Upper lobe of left lung (tissue), 6 donors: ENCODE measurements at regions not wholly inside any gene's neighbourhood (a gene's known extent, or its start where the extent isn't known, plus 50 kb on each side); places are given as distances from the start of the nearest gene placed in this dataset.
A peak's percentile ranks its signal among the peaks of the same experiment; 100 is the strongest.

Experiments used
- ATAC-seq, 2 donors: fragments of 200-7000 bp; cut with Tn5 transposase; one replicate each; pipeline ENCODE4 v1.9.1; 2022; ENCODE audit warnings: mild to moderate bottlenecking in 2 of 2, moderate library complexity in 2 of 2; ENCODE audit not compliant: low FRiP score in 2 of 2
- DNase-seq, 2 donors: peaks; one replicate each; pipeline ENCODE4 v3.0.0-alpha.2; 2019 to 2020
- H3K27ac ChIP-seq, 4 donors: fragments of 200-600 bp; sonication (generic); one replicate each; pipeline ENCODE4 v1.5.1; 2016 to 2019
- H3K27me3 ChIP-seq, 4 donors: fragments of 200-600 bp; sonication (generic); one replicate each; pipeline ENCODE4 v1.5.1; 2017 to 2019
- H3K36me3 ChIP-seq, 4 donors: fragments of 200-600 bp; sonication (generic); one replicate each; pipeline ENCODE4 v1.5.1; 2016 to 2019
- H3K4me1 ChIP-seq, 4 donors: fragments of 200-600 bp; sonication (generic); one replicate each; pipeline ENCODE4 v1.5.1; 2018 to 2019
- H3K4me3 ChIP-seq, 4 donors: fragments of 200-600 bp; sonication (generic); one replicate each; pipeline ENCODE4 v1.5.1; 2017 to 2019; ENCODE audit warnings: mild to moderate bottlenecking in 2 of 4, moderate library complexity in 1 of 4
- H3K9me3 ChIP-seq, 4 donors: fragments of 200-600 bp; sonication (generic); one replicate each; pipeline ENCODE4 v1.5.1; 2018 to 2019
- EP300 ChIP-seq, 4 donors: sonication (generic); formaldehyde crosslinking; IDR thresholded peaks; one replicate each; pipeline ENCODE4 v1.5.1; 2017; ENCODE audit warnings: antibody characterized with exemption in 4 of 4, control low read depth in 2 of 4
- POLR2A ChIP-seq, 4 donors: fragments of 450-650 bp; IDR thresholded peaks; one replicate each; pipeline ENCODE4 v1.5.1; 2016 to 2017; ENCODE audit warnings: antibody characterized with exemption in 4 of 4, mild to moderate bottlenecking in 2 of 4
- POLR2AphosphoS5 ChIP-seq, 2 donors: sonication (generic); formaldehyde crosslinking; IDR thresholded peaks; one replicate each; pipeline ENCODE4 v1.5.1; 2017; ENCODE audit warnings: antibody characterized with exemption in 2 of 2
- WGBS, 2 donors: methylation state at CpG; one replicate each; pipeline ENCODE4 v1.1.5; 2017 to 2018; 5-methylcytosine and 5-hydroxymethylcytosine counted together
- TF ChIP-seq, protein P1 (sequence below), 6 experiments: fragments of 450-650 bp in 4 of 6; fragments of 200-600 bp in 2 of 6; sonication (generic) in 2 of 6; IDR thresholded peaks; one replicate each; pipeline ENCODE4 v1.5.1; 2016 to 2019; ENCODE audit warnings: antibody characterized with exemption in 6 of 6
- donor health status: DM: no; HTN: no; CAD: no; lungs with moderate emphysema.
- donor health status: DM: no; HTN: yes; CAD: no; lungs with severe emphysema.

DNA sequence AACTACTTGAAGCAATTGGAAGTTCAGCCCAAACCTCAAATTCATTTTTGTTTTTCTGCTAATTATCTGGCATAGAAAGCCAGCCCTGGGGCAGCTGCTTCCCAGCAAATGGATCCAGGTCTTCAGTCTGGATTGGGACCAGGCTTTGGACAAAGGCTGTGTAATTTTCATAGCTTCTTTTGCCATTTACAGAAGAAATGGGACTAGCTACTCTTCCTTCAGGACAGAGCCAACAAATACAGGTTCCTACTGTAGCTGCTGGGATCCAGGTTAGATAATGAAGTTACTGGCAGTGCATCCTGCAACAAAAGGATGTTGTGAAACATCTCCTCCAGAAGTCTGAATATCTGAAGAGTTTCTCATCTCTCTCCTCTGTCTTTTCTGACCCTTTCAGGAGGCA lies 171.5 kb upstream of the CAMK1G start:
- Histone ChIP-seq H3K27me3 (no peaks in the 10 kb centered on the region), H3K36me3 (no peaks in the 10 kb centered on the region), H3K9me3 (no peaks in the 10 kb centered on the region), H3K4me3 (no peak overlapping the region), H3K27ac (no peak overlapping the region), H3K4me1 (no peaks in the 10 kb centered on the region)
- TF ChIP-seq POLR2AphosphoS5 (IDR thresholded peaks at IDR 0.05) (no peak), EP300 (IDR thresholded peaks at IDR 0.05) (no peak), POLR2A (IDR thresholded peaks at IDR 0.05) (no peak)
- TF ChIP-seq, protein P1, sequence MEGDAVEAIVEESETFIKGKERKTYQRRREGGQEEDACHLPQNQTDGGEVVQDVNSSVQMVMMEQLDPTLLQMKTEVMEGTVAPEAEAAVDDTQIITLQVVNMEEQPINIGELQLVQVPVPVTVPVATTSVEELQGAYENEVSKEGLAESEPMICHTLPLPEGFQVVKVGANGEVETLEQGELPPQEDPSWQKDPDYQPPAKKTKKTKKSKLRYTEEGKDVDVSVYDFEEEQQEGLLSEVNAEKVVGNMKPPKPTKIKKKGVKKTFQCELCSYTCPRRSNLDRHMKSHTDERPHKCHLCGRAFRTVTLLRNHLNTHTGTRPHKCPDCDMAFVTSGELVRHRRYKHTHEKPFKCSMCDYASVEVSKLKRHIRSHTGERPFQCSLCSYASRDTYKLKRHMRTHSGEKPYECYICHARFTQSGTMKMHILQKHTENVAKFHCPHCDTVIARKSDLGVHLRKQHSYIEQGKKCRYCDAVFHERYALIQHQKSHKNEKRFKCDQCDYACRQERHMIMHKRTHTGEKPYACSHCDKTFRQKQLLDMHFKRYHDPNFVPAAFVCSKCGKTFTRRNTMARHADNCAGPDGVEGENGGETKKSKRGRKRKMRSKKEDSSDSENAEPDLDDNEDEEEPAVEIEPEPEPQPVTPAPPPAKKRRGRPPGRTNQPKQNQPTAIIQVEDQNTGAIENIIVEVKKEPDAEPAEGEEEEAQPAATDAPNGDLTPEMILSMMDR (IDR thresholded peaks at IDR 0.05): no peak
- no peak for DNase-seq
- ATAC-seq: peak in 1 of 2 donors; percentile 28

DNA sequence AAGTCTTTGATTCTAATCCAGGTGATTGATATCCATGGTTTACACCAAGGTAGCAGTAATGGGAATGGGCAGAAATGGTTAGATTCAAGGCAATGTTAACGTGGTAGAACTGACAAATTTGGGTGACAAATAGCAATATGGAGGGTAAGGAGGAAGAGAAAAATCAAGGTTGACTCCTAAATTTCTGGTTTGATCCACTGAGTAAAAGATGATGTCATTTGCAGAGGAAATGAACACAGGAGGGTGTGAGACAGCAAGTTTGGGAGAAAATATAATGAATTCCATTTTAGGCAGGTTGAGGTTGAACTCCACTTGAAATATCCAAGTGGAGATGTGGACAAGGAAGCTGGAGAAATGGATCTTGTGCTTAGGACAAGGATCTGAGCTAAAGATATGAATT lies 170.9 kb upstream of the CAMK1G start:
- WGBS, 2 donors: 42 to 67% methylated on average over 1 of the region's 1 CpG
- H3K9me3 ChIP-seq: no peaks in the 10 kb centered on the region
- no peaks in the 10 kb centered on the region for H3K36me3 ChIP-seq
- H3K4me3 ChIP-seq: no peak overlapping the region
- H3K27me3 ChIP-seq: no peaks in the 10 kb centered on the region
- no peak overlapping the region for H3K27ac ChIP-seq
- ATAC-seq (no peak), DNase-seq (no peak)
- H3K4me1 ChIP-seq: no peaks in the 10 kb centered on the region
- TF ChIP-seq, protein P1 (IDR thresholded peaks at IDR 0.05): no peak
- no peak for TF ChIP-seq POLR2AphosphoS5 (IDR thresholded peaks at IDR 0.05)
- no peak for TF ChIP-seq EP300 (IDR thresholded peaks at IDR 0.05)
- no peak for TF ChIP-seq POLR2A (IDR thresholded peaks at IDR 0.05)

DNA sequence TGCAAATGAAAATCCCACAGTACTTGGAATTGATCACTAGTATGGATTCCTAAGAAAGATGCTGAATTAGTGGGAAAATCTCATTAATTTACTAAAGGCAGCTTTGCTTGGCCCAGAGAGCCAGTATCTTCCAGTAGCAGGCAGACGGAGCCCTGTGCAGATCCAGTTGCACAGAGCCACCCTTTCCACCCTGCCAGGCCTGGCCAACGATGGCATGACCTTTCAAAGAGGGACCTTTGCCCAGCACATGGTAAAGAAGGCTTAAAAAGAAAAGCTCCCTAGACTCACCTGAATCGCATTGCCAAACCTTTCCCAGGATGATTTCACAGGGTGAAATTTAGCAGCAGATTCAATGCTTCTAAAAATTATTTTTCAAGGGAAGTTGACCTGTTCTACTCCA lies 170.5 kb upstream of the CAMK1G start:
- ATAC-seq: no peak
- TF ChIP-seq POLR2A (IDR thresholded peaks at IDR 0.05) (no peak), EP300 (IDR thresholded peaks at IDR 0.05) (no peak), POLR2AphosphoS5 (IDR thresholded peaks at IDR 0.05) (no peak)
- TF ChIP-seq, protein P1 (IDR thresholded peaks at IDR 0.05): no peak
- H3K36me3 ChIP-seq: no peaks in the 10 kb centered on the region
- H3K4me3 ChIP-seq: no peak overlapping the region
- H3K9me3 ChIP-seq: no peaks in the 10 kb centered on the region
- no peaks in the 10 kb centered on the region for H3K4me1 ChIP-seq
- WGBS, 2 donors: 82 to 87% methylated on average over 3 of the region's 3 CpGs
- no peaks in the 10 kb centered on the region for H3K27me3 ChIP-seq
- no peak overlapping the region for H3K27ac ChIP-seq
- no peak for DNase-seq

DNA sequence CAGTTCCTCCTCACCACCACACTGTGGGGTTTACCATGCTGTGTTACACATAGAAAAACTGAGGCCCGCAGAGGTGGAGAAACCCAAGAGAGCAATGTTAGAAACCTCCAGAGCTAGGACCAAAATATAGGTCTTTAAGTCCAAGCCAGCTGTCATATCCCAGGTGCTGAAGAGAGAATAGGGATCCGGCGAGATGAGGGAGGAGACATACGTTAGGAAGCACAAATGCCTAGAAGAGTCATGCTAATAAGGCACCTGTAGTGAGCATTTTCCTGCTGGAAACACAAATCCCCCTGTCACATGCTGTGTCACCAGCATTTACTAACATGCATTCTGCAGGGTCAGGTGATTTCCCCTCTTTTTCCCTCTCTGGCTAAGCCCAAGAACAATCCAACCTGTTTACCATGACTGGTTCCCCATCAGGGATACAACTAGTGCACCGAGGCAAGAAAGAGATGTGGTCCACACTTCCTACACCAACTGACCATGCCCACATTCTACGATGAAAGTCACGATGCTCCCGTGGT lies 168.6 kb upstream of the CAMK1G start:
- Histone ChIP-seq H3K9me3 (no peaks in the 10 kb centered on the region), H3K4me1 (no peaks in the 10 kb centered on the region), H3K27me3 (no peaks in the 10 kb centered on the region), H3K27ac (no peak overlapping the region), H3K4me3 (no peak overlapping the region), H3K36me3 (no peaks in the 10 kb centered on the region)
- DNase-seq (no peak), ATAC-seq (no peak)
- TF ChIP-seq POLR2A (IDR thresholded peaks at IDR 0.05): no peak
- TF ChIP-seq POLR2AphosphoS5 (IDR thresholded peaks at IDR 0.05): no peak
- no peak for TF ChIP-seq EP300 (IDR thresholded peaks at IDR 0.05)
- TF ChIP-seq, protein P1 (IDR thresholded peaks at IDR 0.05): no peak
- 89 to 91% methylated on average over 8 of the region's 8 CpGs for whole genome bisulfite sequencing, 2 donors

DNA sequence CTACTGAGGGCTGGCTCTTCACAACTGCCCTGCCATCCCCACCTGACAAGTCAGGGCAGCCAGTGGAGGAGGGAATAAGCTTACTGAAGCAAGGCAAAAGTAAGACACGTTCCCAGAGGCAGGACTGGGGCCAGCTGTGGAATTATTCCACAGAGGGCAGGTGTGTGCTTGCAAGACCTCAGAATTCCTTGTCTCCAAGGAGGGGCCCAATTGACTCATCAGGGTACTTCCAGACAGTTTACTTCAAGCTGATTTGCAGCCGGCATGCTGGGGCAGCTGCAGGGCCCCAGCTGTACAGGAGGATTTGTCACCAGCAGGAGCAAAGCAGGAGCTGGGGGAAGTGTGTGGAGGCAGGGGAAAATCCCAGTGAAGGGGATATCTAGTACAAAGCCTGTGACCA lies 167.5 kb upstream of the CAMK1G start:
- H3K4me1 ChIP-seq: no peaks in the 10 kb centered on the region
- no peaks in the 10 kb centered on the region for H3K36me3 ChIP-seq
- H3K27ac ChIP-seq: no peak overlapping the region
- H3K4me3 ChIP-seq: no peak overlapping the region
- DNase-seq (peak in 1 of 2 donors; percentile 14), ATAC-seq (no peak)
- WGBS, 2 donors: 65 to 100% methylated on average over 1 to 2 of the region's 2 CpGs
- H3K27me3 ChIP-seq: no peaks in the 10 kb centered on the region
- H3K9me3 ChIP-seq: no peaks in the 10 kb centered on the region
- TF ChIP-seq POLR2AphosphoS5 (IDR thresholded peaks at IDR 0.05): no peak
- no peak for TF ChIP-seq POLR2A (IDR thresholded peaks at IDR 0.05)
- no peak for TF ChIP-seq EP300 (IDR thresholded peaks at IDR 0.05)
- TF ChIP-seq, protein P1 (IDR thresholded peaks at IDR 0.05): no peak
